ENCODE measurements at regions not wholly inside any gene's neighbourhood (a gene's known extent, or its start where the extent isn't known, plus 50 kb on each side); places are given as distances from the start of the nearest gene placed in this dataset.

DNA sequence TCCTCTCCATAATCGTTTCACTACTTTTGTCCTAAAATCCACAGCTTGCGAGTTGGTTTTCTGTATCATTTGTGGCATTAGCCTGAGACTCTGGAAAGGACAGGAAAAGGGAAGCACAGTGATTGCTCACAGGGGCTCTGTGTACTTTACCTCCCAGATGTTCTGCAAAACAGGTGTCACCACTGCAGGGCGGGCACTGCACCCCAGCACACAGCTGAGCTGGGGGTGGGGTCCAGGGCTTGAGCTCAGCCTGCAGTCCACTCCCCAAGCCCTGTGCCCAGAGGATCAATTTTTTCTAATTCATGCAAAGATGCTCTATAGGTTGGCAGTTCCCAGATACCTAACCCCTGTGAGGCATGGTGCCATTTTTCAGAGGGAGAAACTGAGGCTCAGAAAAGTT lies 119.4 kb upstream of the GLI2 start:
- no peak for DNase-seq

- no peak for DNase-seq
These were observed 118.6 kb upstream of the GLI2 start for GRCh38 chr2:120617055-120617454.

DNA sequence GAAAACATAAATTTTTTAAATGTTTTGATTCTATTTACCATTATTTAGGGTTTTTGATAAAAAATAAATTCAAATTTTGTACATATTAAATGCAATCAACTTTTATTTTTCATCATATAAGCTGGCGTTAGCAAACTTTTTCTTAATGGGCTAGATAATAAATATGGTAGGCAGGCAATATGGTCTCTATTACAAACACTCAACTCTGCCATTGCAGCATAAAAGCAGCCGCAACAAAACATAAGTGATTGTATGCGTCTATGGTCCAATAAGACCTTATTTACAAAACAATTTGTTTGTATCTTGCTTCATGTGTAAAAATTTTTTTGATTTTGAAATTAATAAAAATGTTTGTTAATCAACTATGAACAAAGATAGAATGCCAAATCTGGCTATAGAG lies 116.8 kb upstream of the GLI2 start:
- DNase-seq, result no peak

DNA sequence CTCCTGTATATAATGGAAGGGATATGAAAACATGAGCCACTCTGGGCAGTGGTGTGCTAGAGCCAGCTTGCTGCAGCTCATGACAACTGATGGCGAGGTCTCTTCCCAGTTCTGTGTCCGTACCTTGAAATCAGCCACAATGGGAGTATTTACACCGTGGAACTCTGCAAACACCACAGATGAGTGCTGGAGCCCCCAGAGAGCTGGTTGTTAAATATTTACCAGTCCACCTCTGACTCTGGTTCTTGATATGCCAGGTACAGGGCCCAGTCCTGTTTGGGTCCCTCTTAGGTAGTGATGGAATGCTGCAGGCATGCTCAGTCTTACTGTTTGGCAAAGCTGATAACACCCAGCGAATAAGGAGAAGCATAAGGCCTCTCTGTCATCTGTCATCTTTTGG lies 116.1 kb upstream of the GLI2 start:
- DNase-seq, result no peak

GRCh38 chr2:120620025-120620793 lies 115.5 kb upstream of the GLI2 start:
- DNase-seq, result no peak

DNA sequence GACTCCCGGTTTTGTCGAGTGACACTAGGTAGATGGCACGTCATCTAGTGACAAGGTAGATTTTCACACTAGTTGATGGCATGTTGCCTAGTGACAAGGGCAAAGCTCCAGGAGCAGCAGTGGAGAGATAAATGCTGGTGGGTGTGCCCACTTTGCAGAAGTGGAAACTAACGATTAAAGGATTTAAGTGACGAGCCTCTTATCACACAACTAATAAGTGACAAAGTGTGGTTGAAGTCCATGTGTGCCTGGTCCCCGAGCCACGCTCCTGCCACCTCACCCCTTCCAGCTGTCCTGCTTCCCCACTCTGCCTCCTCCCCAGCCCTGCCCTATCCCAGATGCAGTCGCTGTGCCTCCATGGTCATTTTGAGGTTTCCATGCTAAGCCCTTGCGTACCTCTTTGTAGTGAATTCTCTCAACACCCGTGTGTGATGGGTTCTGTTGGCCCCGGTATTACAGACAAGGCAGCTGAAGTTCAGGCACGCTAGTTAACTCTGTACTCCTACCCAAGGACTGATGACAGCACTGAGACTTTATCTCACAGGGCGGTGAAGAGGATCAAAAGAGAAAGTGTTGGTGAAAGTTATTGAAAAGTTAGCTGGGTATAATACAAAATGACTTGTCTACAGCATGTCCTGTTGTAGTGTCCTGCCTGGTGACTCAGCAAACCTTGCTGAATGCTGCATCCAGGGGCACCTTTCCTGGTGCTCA lies 113.4 kb upstream of the GLI2 start:
- DNase-seq, result no peak

GRCh38 chr2:120622886-120623753 lies 112.5 kb upstream of the GLI2 start:
- no peak for DNase-seq

DNA sequence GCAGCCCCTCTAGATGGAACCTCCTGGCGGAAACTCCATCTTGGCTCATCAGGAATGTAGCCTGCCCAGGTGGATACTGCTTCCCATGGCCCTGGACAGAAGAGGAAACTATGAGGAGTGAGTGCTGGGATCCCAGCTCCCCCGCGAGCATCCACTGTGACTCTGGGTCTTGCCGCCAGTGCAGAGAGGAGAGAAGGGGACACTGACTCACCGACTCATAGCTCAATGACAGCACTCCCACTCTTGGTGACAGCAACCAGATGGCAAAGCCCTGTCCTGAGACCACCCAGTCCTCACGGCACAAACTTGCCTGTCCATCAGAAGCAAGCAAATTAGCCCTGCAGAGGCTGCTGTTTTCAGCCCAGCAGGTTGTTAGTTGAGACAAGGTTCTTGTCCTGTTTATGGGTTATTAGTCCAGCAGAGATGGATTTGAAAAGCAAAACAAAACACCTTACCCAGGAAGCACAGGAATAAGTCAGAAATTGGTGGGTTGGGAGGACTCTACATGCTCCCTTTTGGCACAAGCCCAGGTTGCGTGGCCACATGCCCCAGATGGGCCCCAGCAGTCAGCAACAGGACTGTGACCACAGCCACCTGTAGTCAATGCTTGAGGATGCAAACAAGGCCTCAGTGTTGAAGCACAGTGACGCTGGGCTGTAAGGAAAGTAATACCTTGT lies 111.5 kb upstream of the GLI2 start:
- DNase-seq, result no peak

GRCh38 chr2:120624738-120625446 lies 110.8 kb upstream of the GLI2 start:
- DNase-seq, result no peak

DNA sequence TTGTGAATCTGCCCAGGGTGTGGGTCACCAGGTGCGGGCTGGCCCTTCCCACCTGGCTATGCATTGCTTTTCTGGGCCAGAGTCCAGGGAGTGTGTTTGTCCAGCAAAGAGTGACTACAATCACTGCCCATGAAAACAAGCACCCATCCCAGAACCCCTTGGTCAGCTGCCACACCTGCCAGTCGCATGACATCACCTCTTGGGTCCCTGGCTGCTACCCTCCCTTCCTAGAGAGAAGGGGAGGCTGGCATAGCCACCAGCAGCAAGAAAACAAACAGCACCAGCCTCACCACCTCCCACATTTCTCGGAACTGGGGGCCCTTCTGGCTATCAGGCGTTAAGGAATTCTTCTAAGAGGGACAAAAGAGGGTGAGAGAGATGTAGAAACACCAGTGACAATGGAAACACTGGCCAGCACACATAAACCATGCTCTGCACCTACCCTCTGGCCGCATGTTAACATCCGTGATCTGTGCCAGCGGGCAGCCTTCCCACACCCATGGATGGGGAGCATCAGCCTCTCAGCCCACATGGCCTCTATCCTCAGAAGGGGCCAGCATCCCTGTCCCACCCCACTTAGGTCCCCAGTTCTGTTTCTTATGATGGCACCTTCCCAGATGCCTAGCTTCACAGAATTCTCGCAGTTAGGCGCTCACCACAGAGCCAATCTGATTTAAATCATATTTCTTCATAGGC lies 109.7 kb upstream of the GLI2 start:
- no peak for DNase-seq

- DNase-seq, result no peak
These were observed 109.1 kb upstream of the GLI2 start for GRCh38 chr2:120626566-120626965.

DNA sequence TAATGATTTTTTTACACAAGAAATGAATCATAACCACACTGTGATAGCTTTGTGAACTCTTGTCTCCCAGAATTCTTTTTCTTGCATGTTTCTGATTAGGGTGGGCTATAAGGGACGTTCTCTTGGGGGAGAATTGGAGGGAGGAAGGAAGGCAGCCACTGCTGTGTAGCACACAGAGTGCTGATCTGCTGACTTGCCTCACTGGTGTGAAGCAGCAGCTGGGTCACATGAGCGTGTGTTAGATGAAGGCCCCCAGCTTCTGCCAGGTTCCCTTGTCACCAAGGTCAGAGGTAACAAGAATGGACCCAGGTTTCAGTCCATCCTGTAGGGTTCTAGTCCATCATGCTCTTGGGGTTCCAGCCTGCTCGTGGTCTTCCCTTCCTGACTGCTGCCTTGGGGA lies 107.4 kb upstream of the GLI2 start:
- no peak for DNase-seq

DNA sequence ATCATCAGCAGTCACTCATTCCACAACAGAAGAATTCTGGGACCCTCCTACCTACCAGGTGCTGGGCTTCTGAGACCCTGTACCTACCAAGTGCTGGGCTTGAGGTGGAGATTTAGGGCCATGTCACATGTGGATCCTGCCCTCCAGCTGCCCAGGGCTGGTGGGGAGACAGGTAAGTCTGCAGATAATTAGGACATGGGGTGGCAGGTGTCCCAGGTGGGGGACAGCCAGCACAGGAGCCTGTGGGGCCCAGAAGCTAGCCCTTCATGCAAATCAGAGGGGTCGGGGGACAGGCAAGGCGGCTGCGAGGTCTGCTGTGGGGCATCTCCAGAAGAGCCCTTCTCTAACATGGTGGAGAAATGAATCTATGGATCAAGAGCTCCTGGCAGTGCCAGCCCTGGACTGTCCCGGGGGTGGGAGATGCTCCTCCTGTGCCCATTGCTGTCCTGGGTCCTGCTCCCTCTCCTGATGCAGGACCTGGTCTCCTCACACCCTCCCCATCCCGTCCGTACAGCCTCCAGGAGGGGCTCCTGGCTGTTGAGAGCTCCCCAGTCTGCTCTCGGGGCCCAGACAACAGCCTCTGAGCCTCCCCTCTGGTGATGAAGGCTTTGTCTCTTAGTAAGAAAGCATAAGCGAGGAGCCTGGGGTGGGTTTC lies 106.3 kb upstream of the GLI2 start:
- no peak for DNase-seq

DNA sequence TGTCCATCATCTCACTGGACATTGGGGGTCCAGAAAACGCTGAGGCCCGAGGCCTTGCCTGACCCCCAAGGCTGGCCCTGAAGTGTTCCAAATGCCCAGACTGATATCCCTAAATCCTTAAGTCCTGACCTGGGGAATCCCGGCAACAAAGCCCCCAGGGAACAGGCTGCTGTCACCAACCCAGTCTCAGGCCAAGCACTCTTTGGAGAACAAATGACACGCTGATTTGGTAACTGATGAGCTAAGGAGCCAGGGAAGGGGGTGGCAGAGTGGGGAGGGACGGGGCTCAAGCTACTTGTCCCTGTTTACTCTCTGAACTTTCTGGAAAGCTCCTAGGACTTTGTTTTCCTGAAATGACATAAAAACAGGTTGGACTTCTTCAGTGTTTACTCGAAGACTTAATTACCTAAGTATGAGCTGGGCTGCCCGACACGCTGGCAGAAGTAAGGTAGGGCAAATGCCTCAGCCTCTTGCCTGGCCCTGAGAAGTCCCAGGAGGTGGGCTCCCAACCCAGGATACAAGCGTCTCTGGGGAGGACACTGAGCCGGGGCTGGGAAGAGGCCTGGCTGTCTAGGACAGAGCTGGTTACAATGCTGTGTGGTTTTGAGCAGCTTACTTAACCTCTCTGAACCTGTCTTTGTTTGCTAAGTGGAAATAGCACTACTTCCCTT lies 105.5 kb upstream of the GLI2 start:
- DNase-seq, result no peak

DNA sequence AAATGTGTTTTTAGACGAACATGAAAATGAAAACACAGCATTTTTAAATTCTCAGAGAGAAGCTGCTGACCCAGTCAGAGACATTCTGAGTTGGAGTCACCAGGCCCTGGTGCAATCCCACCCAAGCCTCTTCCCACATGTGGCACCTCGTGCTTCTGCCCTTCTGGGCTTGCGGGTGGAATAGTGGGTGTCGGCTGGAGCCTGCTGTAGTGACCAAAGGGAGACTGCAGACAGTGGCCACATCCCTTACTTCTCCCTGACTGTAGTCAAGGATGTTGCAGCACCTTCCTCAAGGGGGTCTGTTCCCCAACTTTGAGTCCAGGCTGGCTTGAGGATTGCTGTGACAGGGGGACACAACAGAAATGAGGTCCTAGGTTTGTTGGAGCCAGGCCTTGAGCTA lies 104.4 kb upstream of the GLI2 start:
- no peak for DNase-seq

DNA sequence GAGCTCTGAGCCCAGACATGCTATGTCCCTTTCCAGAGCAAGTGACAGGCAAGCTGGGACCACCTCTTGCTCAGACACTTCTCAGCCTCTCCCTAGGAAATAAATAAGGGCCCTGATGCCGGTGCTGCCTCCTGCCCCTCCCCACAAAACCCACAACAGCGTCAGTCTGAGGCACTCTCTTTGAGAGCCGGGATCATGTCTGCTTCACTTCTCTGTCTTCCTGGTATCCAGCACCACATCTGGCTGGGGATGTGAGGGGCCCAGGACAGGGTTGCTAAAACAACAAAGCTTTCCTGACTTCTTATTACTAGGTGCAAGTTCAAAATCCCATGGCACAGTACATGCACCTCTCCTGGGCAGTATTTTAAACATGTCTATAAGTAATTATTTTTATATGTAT lies 103.9 kb upstream of the GLI2 start:
- no peak for DNase-seq

DNA sequence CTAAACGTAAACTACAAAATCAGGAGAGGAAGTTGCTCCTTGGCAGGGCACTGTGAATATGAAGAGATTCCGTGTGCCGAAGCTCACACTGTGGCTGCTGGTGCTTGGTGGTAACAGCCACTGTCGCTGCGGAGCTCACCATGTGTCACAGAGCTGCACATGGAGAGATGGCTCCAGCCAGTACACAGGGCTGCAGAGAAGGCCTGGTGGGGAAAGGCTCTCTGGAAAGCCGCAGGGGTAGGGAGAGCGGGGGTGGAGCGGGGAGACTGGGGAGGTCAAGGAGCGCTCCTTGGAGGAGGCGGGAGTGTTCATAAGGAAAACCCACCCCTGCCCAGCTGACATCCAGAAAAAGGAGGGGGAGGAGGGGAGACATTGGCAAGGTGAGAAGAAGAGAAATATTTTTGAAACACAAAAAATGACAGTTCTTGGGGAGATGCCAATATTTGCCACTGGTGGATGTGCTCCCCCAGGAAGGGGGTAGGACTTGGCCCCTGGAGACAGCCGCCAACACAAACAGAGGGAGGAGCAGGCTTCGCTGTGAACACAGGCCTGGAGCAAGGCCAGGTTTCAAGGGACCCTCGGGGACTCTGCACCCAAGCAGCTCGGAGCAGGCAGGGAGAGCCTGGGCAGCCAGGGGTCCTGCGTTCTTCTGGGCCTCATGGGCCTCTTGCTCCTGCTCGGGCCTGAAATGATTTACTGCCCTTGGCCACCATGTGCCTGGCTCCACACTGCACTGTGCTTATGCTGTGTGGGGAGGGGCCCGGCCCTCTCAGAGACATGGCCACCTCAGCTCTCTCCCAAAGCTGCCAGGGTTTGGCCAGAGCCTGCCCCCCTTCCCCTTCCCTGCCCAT lies 102.6 kb upstream of the GLI2 start:
- no peak for DNase-seq

DNA sequence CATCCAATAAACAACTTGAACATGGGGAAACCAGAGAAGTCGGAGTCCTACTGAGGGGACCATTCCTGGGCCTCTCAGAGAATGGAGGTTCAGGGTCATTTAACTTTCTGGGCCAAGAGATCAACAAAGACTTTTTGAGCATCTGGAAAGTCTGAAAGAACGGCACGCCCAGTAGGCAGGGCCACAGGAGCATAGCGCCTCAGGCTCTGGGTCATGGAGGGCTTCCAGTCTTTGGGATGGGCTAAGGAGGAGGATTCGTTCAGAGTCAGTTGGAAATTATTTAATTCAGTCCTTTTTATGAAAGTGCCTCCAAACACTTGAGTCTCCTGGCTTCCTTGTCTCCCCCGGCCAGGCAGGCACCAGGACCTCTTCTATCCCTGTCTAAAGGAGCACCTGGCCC lies 101.1 kb upstream of the GLI2 start:
- no peak for DNase-seq

- DNase-seq, result no peak
These were observed 100.5 kb upstream of the GLI2 start for GRCh38 chr2:120635146-120635545.

GRCh38 chr2:120637847-120638246 lies 97.8 kb upstream of the GLI2 start:
- DNase-seq, result no peak

Measured in central memory CD4-positive, alpha-beta T cell (primary cell).